HG02938 (cell line): ENCODE measurements at regions not wholly inside any gene's neighbourhood (a gene's known extent, or its start where the extent isn't known, plus 50 kb on each side); places are given as distances from the start of the nearest gene placed in this dataset.

Experiments used
- ATAC-seq: cut with Tn5 transposase; IDR thresholded peaks from one replicate; pipeline ENCODE4 v1.9.1; 2021; ENCODE audit warnings: mild to moderate bottlenecking, moderate library complexity; ENCODE audit not compliant: unreplicated experiment

DNA sequence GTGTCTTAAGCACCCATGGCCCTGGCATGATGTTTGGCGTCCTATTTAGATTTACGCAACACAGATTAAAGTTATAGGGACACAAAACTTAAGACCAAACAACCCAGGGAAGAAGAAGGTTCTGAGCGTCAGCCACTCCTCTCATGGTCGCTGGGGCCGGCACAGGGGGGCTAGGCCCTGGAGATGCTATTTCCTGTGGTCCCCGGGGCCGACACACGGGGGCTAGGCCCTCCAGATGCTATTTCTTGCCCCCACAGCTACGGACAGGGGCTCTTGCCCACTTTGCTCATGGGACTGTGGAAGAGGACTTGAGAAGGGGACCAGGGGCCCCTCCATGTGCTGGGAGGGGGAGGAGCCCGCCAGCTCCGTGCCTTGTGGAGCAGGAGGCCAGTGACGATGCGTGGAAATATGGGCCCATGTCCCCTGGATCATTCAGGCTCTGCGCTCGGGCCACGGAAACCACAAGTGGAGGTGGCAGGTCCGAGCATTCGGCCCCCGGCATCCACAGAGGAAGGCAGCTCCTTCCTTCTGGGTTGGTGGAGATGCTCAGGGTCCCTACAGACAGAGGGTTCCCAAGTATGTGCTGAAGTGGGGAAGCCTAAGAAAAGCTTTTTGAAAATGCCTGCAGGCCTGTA is 711.1 kb downstream of the BRD1 start:
- no peak for ATAC-seq

DNA sequence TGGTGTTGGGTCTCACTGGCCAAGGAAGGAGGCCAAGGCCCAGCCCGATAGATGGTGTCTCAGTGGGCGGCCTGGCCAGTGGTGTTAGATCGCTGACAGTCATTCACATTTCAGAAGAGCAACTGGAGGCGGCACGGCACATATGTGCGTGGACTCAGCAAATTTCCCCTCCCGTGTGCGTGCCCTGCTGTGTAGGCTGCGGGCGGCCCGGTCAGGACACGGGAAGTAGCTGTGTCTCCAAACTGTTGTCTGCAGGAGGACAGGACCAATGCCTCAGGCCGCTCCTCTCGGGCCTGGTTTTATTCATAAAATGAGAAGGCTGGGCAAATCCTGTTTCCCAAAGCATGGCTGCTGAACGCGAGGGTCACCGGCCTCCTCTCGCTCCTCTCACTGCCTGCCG is 711.7 kb downstream of the BRD1 start:
- no peak for ATAC-seq

GRCh38 chr22:49115197-49115596 is 712.5 kb downstream of the BRD1 start:
- ATAC-seq = no peak

GRCh38 chr22:49113758-49114157 is 713.9 kb downstream of the BRD1 start:
- ATAC-seq = no peak

- no peak for ATAC-seq
Observed at GRCh38 chr22:49112661-49113626, 714.7 kb downstream of the BRD1 start.

DNA sequence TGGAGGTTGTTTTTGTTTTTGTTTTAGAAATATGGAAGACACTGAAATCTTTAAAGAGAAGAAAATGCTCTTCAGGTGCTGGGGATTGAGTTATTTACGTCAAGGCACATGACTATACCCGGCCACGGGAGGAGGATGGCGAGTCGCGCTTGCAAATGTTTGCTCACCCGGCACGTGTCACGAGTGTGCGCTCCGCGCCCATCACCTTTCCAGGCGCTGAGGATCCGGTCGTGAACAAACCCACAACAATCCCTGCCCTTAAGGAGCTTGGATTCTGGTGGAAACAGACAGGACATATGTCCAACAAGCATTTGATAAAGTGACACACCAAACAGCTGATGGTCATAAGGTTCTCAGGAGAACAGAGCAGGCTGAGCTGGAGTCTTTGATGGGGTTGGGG is 715.5 kb downstream of the BRD1 start:
- no peak for ATAC-seq

DNA sequence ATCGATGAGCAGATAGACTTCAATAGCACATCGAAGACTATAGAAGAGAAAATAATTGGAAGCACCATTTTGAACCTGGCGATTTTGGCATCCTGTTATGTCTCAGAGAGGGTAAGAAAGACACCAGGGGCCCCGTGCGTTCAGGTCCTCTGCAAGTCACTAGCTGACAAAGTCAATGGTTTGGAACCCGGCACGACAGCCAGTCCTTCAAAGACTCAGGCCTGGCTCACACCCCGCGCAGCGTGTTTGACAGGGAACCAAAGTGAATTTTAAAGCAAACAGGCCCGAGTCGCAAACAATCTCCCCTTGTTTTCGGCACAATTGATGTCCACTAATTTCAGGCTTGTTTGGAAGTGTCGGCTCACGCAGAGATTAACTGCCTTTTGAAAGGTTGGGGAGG is 716.6 kb downstream of the BRD1 start:
- no peak for ATAC-seq

DNA sequence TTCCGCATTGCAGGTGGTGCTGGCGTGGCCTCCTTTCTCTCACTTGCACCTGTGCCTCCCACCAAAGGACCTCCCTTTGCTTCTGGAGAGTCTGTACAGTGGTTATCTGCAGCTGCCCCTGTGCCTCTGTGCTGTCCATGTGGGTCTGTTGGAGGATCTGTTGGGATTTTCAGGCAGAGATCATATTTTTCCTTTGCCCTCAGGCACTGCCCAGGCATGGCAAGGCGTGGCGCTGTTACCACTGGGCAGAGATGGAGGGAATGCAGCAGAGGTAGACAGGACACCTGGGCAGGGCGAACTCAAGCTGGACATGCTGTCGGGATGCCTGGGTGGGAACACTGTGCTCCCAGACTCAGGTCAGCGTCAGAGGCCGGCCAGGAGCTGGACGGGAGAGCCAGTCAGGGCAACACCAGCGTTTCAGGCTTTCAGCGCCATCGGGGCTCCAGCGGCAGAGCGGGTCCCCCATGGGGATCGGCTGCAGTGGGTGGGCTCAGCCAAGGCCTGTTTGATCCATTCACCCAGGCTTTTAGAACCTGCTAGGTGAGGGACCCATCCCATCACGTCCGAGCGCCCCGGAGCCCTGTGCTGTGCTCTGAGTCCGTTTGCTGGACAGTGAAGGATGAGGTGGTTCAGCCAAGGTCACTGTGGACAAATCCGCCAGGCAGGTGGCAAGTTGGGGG is 718.9 kb downstream of the BRD1 start:
- ATAC-seq = no peak

- ATAC-seq = no peak
Observed at GRCh38 chr22:49107961-49108530, 719.6 kb downstream of the BRD1 start.

DNA sequence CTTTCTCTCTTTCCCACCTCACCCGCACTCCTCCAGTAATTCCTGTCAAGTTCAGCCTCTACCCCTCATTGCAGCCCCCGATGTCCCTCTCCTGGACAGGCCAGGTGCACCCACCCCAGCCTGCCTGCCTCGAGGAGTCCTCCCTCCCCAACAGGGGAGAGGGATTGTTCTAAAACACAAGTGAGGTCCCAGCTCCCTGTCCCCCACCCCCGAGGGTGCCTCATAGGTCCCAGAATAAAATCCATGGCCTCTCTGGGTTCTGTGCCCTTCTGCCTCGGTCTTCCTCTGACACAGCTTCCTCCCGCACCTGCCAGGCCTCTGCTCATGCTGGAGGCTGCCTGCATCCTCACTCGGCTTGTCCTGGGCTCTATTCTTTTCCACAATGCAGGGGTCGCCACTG is 720.1 kb downstream of the BRD1 start:
- ATAC-seq = no peak

DNA sequence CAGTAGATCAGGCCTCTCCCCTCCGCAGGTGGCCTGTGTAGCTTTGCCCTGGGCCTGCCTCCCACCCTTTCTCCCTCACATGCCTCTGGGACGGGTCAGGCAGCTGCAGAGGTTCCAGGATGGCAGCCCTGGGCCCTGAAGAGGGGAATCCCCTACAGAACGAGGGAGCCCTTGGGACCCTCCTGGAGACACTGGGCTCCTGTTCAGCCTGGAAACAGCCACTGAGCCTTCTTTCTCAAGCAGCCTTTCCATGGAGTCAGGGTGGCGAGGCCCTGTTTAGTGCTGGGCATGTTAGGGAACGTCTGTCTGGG is 720.9 kb downstream of the BRD1 start:
- no peak for ATAC-seq

- no peak for ATAC-seq
Observed at GRCh38 chr22:49106096-49106841, 721.4 kb downstream of the BRD1 start.

DNA sequence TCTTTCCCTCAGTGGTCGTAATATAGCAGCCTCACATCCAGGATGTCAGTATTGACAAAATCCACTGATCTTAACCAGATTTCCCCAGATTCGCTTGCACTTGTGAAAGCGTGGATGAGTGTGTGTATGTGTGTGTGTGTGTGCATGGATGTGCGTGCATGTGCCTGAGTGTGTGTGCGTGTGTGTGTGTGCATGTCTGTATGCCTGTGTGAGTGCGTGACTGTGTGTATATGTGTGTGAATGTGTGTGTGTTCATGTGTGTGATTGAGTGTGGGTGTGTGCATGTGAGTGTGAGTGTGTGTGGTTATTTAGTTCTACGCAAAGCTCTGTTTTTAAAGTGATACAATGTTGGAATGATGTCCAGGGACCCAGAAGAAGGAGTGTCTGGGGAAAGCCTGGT is 723.2 kb downstream of the BRD1 start:
- ATAC-seq = no peak

- ATAC-seq = no peak
Observed at GRCh38 chr22:49103314-49104059, 724.2 kb downstream of the BRD1 start.

DNA sequence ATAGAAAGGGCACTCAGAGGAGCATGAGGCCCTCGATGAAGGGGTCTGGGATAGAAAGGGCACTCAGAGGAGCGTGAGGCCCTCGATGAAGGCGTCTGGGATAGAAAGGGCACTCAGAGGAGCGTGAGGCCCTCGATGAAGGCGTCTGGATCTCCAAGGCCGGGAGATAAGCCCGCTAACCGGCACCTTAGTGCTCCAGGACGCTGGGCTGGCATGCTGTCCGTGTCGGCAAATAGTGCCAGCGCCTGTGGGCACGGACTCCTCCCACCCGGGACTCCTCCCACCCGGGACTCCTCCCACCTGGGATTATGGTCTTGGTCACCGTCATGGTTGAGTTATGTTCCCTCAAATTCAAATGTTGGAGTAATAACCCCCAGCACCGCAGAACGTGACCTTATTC is 725.3 kb downstream of the BRD1 start:
- ATAC-seq = no peak

GRCh38 chr22:49101873-49102272 is 725.8 kb downstream of the BRD1 start:
- no peak for ATAC-seq

GRCh38 chr22:49101225-49101624 is 726.4 kb downstream of the BRD1 start:
- ATAC-seq = no peak

GRCh38 chr22:49100773-49101172 is 726.9 kb downstream of the BRD1 start:
- no peak for ATAC-seq

GRCh38 chr22:49100316-49100715 is 727.4 kb downstream of the BRD1 start:
- no peak for ATAC-seq

DNA sequence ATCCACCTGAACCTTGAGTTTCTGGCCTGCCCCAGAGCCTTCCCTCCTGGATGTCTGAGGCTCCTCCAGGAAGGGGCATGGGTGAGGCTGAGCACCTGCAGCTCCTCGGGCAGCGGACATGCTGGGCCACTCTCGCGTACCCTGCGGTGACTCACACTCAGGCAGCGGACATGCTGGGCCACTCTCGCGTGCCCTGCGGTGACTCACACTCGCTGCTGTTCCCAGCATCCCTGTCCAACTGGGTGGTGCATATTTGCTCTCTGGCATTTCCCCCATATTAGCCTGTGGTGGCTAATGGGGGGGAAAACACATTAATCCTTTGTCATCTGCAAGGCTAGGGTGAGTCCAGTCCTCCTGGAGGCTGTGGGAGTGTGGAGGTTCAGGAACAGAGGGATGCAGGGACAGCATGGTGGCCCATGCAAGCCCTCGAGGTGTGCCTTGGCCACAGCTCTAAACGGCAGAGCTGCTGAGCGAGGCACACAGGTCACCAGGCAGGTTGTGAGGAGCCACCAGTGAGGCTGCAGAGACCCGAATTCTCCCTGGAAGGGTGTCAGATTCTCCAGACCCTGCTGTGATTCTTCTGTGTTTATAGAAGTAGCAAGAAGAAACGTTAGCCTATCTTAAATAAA is 728.1 kb downstream of the BRD1 start:
- ATAC-seq = no peak
